Endodermal cell (in vitro differentiated cells): ENCODE measurements at regions not wholly inside any gene's neighbourhood (a gene's known extent, or its start where the extent isn't known, plus 50 kb on each side); places are given as distances from the start of the nearest gene placed in this dataset.

ENCODE experiments used
- DNase-seq: peaks from one replicate; pipeline ENCODE4 v3.0.0-alpha.2; 2017
- H3K27ac ChIP-seq: 2 replicates; pipeline ENCODE4 v1.5.1; 2013; ENCODE audit warnings: mild to moderate bottlenecking, low read depth, low read length, moderate library complexity
- H3K27me3 ChIP-seq: 2 replicates; pipeline ENCODE4 v1.6.1; 2013; ENCODE audit warnings: mild to moderate bottlenecking, low read length, moderate library complexity; ENCODE audit not compliant: insufficient read depth, control insufficient read depth, poor library complexity, severe bottlenecking
- H3K36me3 ChIP-seq: 2 replicates; pipeline ENCODE4 v1.7.0; 2013; ENCODE audit warnings: mild to moderate bottlenecking, low read length, moderate library complexity; ENCODE audit not compliant: control insufficient read depth, insufficient read depth
- H3K4me1 ChIP-seq: one replicate; pipeline ENCODE4 v1.7.0; 2013; ENCODE audit warnings: low read length; ENCODE audit not compliant: control insufficient read depth, insufficient read depth
- H3K4me3 ChIP-seq: 2 replicates; pipeline ENCODE4 v1.5.1; 2013; ENCODE audit warnings: mild to moderate bottlenecking, low read length, moderate library complexity
- H3K9ac ChIP-seq: 2 replicates; pipeline ENCODE4 v1.6.1; 2013; ENCODE audit warnings: mild to moderate bottlenecking, low read length, moderate library complexity; ENCODE audit not compliant: poor library complexity, severe bottlenecking; ENCODE audit errors: extremely low read depth
- H3K9me3 ChIP-seq: 2 replicates; pipeline ENCODE4 v1.6.1; 2013; ENCODE audit warnings: mild to moderate bottlenecking, low read length, moderate library complexity; ENCODE audit not compliant: control insufficient read depth
- H3K27ac Mint-ChIP-seq: 2 replicates; pipeline ENCODE4 v1.8.0; 2020; ENCODE audit warnings: mixed read lengths
- H3K27me3 Mint-ChIP-seq: 2 replicates; pipeline ENCODE4 v1.8.0; 2021; ENCODE audit warnings: mild to moderate bottlenecking, mixed read lengths; ENCODE audit not compliant: insufficient read depth
- H3K36me3 Mint-ChIP-seq: 2 replicates; pipeline ENCODE4 v1.8.0; 2020; ENCODE audit warnings: low read depth, mixed read lengths
- H3K4me1 Mint-ChIP-seq: 2 replicates; pipeline ENCODE4 v1.8.0; 2020; ENCODE audit warnings: mixed read lengths
- H3K4me3 Mint-ChIP-seq: 2 replicates; pipeline ENCODE4 v1.8.0; 2020; ENCODE audit warnings: mild to moderate bottlenecking, moderate library complexity, mixed read lengths
- H3K9me3 Mint-ChIP-seq: 2 replicates; pipeline ENCODE4 v1.8.0; 2020; ENCODE audit warnings: mild to moderate bottlenecking, mixed read lengths
- CTCF ChIP-seq: fragments of 200-600 bp; sonication (generic); conservative IDR thresholded peaks from 2 replicates; pipeline ENCODE4 v1.5.0; 2021; ENCODE audit warnings: antibody characterized with exemption, mild to moderate bottlenecking
- WGBS, 2 experiments: methylation state at CpG; one replicate each; pipeline versions ENCODE4 v1.1.5 to v1.1.7; 2013; ENCODE audit warnings: missing lambda C conversion rate in 2 of 2, mixed read lengths in 1 of 2; ENCODE audit not compliant: insufficient coverage in 1 of 2, insufficient read length in 1 of 2; 5-methylcytosine and 5-hydroxymethylcytosine counted together

GRCh38 chr20:62569615-62570014 is 72.7 kb upstream of the SLCO4A1 start:
- no peak for TF ChIP-seq CTCF
- H3K27me3 Mint-ChIP-seq, result no peaks in the 10 kb centered on the region
- no peaks in the 10 kb centered on the region for H3K27me3 ChIP-seq
- no peaks in the 10 kb centered on the region for H3K9me3 ChIP-seq
- no peaks in the 10 kb centered on the region for H3K4me1 ChIP-seq
- H3K4me3 ChIP-seq, result no peak overlapping the region
- no peak for DNase-seq
- no peaks in the 10 kb centered on the region for H3K36me3 ChIP-seq
- H3K27ac Mint-ChIP-seq, result no peak overlapping the region
- H3K36me3 Mint-ChIP-seq, result no peaks in the 10 kb centered on the region
- H3K9me3 Mint-ChIP-seq, result peaks cover 3% of the 10 kb centered on the region
- no peak overlapping the region for H3K9ac ChIP-seq
- 85 to 90% methylated on average over 5 to 19 of the region's 19 CpGs for WGBS, 2 experiments
- no peaks in the 10 kb centered on the region for H3K4me1 Mint-ChIP-seq
- H3K27ac ChIP-seq, result no peak overlapping the region
- no peak overlapping the region for H3K4me3 Mint-ChIP-seq

GRCh38 chr20:62570403-62570802 is 71.9 kb upstream of the SLCO4A1 start:
- TF ChIP-seq CTCF, result no peak
- Histone ChIP-seq H3K9ac (no peak overlapping the region), H3K4me3 (no peak overlapping the region), H3K27me3 (no peaks in the 10 kb centered on the region), H3K9me3 (no peaks in the 10 kb centered on the region), H3K4me1 (no peaks in the 10 kb centered on the region), H3K36me3 (no peaks in the 10 kb centered on the region), H3K27ac (no peak overlapping the region)
- peaks cover 3% of the 10 kb centered on the region for H3K9me3 Mint-ChIP-seq
- H3K4me3 Mint-ChIP-seq, result no peak overlapping the region
- DNase-seq, result no peak
- WGBS, 2 experiments, result 74 to 86% methylated on average over 4 to 5 of the region's 5 CpGs
- H3K27me3 Mint-ChIP-seq, result no peaks in the 10 kb centered on the region
- H3K36me3 Mint-ChIP-seq, result no peaks in the 10 kb centered on the region
- H3K27ac Mint-ChIP-seq, result no peak overlapping the region
- H3K4me1 Mint-ChIP-seq, result no peaks in the 10 kb centered on the region

GRCh38 chr20:62570897-62571668 is 71.2 kb upstream of the SLCO4A1 start:
- Mint-ChIP-seq H3K4me3 (no peak overlapping the region), H3K27ac (no peak overlapping the region), H3K27me3 (no peaks in the 10 kb centered on the region), H3K36me3 (no peaks in the 10 kb centered on the region), H3K9me3 (peaks cover 3% of the 10 kb centered on the region), H3K4me1 (no peaks in the 10 kb centered on the region)
- Histone ChIP-seq H3K4me1 (no peaks in the 10 kb centered on the region), H3K36me3 (no peaks in the 10 kb centered on the region), H3K9ac (no peak overlapping the region), H3K9me3 (no peaks in the 10 kb centered on the region), H3K27ac (no peak overlapping the region), H3K27me3 (no peaks in the 10 kb centered on the region), H3K4me3 (no peak overlapping the region)
- no peak for DNase-seq
- no peak for TF ChIP-seq CTCF
- WGBS, 2 experiments, result 80 to 89% methylated on average over 2 to 12 of the region's 12 CpGs
